Myocyte (in vitro differentiated cells): ENCODE measurements at regions not wholly inside any gene's neighbourhood (a gene's known extent, or its start where the extent isn't known, plus 50 kb on each side); places are given as distances from the start of the nearest gene placed in this dataset.
A peak's percentile ranks its signal among the peaks of the same experiment; 100 is the strongest.

Experiments used
- DNase-seq: peaks from one replicate; pipeline ENCODE4 v3.0.0-alpha.2; 2012; ENCODE audit warnings: low read depth

DNA sequence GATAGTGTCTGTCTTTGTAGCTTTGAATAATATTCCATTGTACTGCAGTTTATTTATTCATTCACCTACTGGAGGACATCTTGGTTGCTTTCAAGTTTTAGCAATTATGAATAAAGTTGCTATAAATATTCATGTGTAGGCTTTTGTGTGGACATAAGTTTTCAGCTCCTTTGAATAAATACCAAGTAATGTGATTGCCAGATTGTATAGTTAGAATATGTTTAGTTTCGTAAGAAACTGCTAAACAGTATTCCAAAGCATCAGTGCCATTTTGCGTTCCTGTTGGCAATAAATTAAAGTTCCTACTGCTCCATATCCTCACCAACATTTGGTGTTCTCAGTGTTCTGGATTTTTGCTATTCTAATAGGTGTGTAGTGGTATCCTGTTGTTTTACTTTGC lies 311.7 kb upstream of the FMN2 start:
- DNase-seq = no peak

DNA sequence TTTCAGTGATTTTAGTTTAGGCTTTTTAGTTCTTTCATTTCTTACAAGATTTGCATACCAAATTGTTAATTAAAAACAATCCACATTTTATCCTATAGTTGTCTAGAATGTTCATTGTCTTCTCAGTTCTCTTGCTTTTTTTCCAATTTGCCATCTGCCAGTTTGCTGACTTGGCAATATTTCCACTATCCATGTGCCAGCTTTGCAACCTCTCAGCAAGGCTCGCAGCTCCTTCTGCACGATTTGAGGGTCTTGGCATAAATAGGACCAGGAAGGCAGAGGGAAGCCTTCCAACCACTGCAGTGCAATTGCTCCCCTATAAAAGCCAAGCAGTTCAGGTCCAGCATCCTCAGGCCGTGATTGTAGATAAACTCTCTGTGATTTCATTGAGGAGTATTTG lies 306.8 kb upstream of the FMN2 start:
- no peak for DNase-seq

DNA sequence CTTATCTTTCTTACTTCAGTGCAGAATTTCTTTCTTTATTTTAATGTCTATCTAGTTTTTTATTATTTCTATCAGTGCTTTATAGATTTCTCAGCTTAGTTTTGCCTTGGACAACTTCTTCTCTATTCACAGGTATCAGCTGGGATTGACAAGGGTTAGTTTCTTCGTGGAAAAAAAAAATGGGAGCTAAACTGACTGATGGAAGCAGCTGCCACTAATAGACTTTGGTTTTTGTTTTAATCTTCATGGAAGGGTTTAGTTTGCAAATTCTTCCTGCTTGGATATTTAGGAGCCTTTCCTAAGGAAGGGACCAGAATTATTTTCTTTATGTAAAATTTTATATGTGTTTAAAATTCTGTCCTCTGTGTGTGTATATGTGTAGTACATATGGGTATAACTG lies 306.1 kb upstream of the FMN2 start:
- peak; percentile 51 for DNase-seq

DNA sequence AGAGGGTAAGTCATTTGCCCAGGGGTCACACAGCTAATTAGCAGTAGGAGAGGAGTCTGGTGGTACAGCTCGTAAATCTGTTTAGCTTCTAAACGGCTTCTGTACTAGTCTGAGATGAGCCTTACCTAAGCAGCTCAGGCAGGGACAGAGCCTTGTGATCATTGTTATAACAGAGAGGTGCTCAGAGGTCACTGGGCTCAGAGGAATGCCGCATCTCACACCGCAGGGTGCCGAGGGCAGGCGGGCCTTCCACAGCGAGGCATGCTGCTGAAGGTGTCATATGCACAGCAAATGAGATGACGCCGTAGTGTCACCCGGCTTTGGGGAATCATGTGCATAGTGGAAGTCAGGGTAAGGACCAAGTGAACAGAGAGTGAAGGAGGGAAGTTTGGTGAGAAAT lies 305.2 kb upstream of the FMN2 start:
- no peak for DNase-seq

DNA sequence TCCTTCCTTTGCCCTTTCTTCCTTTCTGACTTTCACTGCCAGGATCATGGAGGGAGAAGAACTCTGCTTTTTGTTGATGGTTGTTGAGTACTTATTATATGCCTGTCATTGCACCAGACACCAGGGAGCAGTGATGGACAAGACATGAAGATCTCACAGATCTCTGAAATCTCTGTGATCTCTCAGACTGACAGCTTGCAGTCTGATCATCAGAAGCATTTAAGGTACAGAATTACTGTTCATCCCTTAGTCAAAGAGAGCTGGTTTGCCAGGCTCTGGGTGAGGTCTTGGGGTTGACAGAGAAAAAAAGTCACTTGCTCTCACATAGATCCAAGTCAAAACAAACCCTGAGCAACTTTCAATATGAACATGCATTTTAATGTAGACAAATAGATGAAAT lies 299.5 kb upstream of the FMN2 start:
- no peak for DNase-seq

DNA sequence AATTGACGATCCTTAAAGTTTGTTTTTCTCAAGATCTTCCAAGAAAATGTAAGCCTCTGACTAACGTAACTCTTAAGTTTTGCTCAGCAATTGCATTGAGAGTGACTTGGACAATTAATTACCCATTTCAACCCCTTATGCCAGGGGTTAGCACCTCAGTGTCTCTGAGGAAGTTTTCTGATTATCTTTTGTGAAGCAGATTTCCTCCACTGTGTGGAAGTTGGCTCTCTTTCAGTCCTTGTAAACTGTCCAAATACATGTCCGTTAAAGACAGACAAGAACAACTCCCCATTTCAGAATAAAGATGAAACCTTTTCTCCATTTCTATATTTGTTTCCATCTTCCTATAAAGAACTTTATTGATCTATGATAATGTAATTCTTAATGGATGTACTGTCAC lies 296.4 kb upstream of the FMN2 start:
- DNase-seq = no peak

DNA sequence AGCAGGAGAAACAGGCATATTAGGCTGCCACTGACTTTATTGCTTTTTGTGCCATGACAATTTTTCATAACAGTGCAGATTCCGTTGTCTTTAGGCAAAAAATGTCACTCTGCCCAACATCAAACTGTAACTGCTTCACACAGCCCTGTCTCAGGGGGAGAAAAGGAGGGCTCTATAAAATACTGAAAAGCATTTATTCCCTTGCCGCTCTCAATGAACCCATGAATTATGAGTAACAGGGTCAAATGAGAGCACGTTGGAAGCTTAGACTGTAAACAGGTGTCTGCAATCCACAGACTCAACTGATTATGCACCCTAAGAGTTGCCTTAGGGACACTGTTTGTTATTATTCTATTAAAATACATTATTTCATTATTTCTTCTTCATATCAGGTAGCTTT lies 292.1 kb upstream of the FMN2 start:
- no peak for DNase-seq

DNA sequence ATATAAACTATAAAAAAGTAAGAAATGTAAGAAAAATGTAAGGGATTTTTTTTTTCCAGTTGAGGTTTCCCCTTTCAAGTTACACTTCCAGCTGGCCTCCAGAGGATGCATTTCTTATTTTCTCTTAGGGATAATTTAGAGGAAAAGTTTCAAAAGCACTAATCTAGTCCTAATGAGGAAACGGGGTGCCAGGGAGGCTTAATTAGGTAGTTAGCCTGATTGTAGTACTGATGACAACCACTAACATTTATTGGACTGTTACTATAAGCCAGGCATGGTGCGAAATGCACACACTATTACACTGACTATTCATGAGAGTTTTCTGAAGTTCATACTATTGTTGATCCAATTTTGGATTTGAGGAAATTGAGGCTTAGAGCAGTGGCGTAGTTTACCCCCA lies 290.8 kb upstream of the FMN2 start:
- no peak for DNase-seq

DNA sequence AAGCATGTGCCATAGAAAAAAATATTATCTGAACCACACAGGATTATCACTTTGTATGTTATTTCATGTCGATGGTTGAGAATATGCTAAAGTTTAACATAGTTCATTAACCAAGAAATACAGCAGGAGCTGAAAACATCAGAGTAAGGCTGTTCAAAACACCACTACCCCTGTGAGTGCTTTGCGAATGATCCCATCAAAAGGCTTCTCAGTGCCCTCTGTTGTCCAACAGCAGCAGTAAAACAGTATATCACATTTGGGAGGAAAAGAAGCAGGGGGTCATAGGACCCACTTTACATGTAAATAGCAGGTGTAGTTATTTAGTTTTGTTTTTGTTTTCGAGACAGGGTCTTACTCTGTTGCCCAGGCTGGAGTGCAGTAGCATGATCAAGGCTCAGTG lies 289.4 kb upstream of the FMN2 start:
- DNase-seq = no peak

DNA sequence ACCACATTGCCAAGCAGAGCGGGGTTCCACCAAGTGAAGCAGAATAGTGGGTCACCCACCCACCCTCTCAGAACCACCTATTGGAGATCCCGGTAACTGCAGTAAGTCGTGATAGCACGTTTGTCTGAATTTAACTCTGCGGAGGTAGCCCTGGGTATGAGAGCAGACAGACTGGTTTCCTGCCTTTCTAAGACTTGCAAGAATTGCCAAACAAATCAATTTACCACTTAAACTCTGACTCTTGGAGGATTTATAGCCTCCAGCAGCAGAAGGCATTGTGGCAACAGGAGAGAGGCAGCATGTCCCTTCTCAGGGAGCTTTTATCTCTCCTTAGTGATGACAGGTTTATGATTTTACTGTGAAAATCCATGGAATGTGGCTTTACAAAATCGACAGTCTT lies 287.9 kb upstream of the FMN2 start:
- no peak for DNase-seq

DNA sequence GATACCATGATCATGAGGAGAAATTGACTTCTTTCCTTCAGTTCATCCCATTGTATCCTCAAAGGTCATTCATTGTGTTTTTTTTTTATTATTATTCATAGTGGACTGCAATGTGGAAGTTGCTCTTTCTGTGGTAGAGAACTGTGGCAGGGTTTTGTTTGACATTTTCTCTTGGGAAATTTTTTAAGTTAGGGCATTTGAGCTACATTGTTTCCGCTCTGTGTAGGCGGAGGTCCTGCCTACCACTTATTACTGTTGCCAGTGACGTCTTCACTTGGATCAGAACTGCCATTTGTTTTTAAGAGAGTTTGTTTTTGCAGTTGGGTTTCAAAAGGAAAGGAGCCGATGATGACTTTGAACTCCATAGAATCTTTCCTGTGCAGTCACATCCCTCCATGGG lies 287.4 kb upstream of the FMN2 start:
- DNase-seq = no peak

DNA sequence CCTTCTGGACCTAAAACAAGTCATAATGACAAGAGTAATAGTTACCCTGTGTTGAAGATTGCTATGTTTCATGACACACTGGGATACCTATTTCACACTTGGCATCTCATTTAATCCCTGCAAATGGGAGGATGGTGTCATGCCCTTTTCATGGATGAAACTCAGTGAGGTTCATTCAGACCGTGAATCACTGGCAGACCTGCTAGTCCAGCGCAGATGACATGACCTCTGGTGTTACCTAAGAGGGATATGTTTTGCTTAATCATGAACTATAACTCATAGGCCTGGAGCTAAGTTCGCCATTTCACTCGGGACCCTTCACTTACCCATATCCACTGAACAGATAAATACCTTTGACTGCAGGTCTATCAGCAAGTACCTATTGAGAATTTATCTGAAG lies 286.6 kb upstream of the FMN2 start:
- DNase-seq = no peak

DNA sequence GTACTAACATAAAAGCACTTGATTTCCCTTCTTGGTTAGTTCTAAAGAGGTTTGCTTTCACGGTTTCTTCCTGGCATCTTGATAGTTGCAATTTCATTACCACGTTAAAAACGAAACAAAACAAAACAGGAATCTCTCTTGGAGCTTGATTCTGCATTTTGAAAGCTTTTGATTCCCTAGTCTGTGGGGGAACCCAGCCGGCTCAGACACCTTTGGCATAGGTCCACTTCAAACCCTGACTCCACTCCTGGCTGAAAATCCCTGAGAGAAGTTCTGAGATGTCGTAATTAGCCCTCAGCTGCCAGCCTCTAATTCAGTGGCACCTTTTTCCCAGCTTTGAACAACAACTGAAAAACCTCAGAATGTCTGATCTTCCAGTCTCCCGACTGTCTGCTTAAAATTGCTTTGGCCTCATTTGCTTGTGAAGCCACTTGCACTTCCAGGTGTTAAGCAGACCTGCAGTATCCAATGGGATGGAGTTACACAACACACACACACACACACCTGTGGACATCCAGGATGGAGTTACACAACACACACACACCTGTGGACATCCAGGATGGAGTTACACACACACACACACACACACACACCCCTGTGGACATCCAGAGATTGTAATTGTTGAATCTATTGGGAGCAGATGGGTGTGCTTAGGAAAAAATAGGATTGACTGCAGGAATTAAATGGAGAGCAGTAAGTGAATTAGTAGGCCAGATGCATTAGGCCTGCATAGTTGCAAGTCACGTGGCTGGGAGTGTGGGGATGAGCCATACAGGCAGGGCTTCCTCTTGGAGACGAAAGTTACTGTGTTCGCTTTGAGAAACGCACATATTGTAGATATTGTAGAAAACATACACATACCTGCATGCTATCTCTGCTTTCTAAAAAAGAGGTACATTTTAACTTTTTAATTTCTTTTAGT lies 285.6 kb upstream of the FMN2 start:
- peak; percentile 49 for DNase-seq

DNA sequence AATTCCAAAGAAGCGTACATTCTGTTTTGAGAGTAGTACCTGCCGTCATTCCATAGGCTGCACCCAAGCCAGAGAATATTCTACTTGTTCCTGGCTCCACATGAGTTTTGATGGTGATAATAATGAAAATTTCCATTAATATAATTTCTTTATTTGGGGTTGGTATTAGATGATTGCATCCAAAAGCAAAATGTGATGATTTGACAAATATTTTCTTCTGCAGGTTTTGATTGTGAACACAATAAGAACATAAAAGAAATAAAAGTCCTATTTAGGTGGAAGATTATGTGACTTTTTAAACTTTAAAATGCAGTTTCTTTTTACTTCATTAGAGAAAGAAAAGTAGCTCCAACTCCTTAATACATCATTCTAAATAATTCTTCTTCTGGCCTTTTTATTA lies 284.8 kb upstream of the FMN2 start:
- DNase-seq = no peak

DNA sequence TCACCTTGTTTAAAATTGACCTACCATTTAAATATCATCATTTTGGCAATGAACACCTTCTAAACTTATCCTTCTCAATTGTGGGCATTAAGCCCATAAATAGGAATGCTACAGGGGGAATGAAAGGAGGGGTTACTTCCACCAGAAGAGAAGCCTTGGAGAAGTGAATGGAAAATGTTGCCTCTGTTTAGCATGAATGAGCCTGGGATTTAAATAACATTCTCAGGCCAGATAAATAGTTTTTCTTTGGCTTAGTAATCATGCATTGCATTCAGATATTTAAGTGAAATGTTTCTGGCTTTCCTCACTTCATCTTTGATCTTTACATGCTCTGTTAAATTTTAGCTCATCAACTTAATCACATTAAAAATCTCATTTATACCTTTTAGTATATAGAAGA lies 284.3 kb upstream of the FMN2 start:
- no peak for DNase-seq

DNA sequence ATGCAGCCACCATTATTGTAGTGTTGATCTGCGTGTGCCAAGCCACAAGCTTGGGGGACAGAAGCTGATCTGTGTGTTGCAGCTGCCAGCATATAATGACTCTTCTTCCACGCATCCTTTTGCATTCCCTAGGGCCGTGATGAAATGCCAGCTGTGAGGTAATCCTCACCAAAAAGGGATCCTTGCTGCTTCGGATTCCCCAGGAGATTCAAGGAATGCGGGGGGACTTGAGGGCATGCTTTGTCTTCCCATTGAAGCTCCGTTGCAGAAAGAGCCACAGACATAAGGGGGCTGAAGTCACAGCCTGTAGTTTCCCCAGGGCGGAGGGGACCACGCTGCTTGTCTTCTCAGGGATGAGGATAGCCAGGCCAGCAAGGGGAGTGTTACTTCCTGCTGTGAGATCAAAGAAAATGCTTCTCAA lies 281.6 kb upstream of the FMN2 start:
- DNase-seq = peak; percentile 98

DNA sequence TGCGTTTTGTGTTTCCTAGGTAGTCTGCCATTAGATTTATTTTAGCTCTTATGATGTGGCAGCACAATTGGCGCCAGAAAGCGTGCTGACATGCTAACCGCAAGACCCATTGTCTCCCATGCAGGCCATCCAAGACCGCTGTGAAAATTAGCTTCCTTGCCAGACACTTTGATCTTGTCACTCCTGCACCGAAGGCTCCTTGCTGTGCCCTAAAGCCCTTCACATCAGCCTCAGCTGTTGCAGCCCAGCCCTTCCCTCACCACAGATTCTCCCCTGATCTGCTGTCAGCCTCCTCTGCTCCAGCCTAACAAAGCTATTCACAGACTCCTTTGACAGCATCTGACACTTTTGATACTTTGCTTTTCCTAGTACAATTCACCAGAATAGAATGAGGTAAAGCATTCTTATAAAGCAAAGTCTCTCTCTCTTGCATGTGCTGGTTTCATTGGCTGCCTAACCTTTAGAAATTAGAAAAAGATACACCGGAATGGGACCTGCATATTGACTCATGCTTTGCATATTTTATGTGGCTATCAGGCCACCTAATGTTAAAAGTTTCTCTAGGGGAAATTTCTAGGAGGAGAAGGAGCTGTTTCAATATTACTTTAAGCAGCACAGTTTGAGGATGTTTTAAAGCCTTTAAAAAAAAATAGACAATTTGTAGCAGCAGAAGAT lies 280.3 kb upstream of the FMN2 start:
- DNase-seq = peak; percentile 99

DNA sequence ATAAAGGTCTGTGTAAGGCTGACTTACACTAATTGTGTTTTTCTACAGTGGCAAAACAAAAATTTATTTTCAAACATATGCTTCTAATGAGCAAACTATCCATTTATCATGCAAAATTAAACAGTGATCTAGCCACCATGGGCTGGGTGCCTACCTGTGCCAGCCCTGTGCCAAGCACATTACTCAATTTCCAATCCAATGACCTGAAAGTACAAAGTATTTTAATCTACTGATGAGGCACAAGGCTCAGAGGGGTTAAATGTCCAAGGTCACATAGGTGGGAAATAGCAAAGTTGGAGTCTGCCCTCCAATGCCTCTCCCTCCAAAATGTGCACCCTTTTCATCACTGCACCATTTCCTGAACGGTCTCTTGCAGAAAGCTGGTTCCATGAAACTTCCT lies 279.1 kb upstream of the FMN2 start:
- no peak for DNase-seq

DNA sequence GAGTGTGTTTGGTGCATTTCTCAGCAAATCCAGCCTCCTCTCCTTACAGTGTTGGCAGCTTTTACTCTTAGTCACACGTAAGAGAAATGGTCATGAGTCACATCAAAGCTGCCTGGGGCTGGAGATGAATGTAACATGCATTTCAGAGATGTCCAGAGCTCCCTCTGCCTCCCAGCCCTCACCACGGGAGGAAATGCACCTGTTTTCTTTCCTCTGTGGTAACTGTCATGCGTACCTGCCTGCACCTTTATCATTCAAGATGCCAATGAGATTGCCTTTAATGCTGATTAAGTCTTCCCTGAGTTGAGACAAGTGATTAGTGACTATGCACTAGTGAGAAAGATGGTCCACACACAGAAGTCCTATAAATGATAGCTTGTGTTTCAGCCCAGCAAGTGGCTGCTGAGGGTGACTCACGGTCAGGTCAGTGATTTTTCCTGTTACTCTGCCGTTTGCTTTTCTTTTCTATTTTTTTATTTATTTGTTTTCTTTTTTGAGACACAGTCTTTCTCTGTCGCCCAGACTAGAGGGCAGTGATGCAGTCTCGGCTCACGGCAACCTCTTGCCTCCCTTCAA lies 277.3 kb upstream of the FMN2 start:
- DNase-seq = peak; percentile 92

DNA sequence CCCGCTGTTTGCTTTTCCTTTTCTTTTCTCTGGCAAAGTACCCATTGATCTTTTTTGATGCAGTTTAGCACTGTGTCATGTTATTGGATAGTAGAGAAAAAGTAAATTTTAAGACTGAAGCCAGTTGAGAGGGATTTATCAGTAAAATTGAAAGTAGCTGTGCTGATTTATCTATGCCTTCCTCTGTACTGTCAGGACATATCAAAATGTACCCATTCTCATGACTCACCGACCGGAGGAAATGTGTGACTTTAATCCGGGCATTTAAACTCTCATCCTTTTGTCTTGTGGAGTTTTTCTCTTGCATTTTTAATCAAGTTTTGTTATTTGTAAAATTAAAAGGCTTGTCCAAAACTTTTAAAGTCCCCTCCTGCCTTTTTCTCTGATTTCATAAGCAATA lies 276.6 kb upstream of the FMN2 start:
- no peak for DNase-seq

DNA sequence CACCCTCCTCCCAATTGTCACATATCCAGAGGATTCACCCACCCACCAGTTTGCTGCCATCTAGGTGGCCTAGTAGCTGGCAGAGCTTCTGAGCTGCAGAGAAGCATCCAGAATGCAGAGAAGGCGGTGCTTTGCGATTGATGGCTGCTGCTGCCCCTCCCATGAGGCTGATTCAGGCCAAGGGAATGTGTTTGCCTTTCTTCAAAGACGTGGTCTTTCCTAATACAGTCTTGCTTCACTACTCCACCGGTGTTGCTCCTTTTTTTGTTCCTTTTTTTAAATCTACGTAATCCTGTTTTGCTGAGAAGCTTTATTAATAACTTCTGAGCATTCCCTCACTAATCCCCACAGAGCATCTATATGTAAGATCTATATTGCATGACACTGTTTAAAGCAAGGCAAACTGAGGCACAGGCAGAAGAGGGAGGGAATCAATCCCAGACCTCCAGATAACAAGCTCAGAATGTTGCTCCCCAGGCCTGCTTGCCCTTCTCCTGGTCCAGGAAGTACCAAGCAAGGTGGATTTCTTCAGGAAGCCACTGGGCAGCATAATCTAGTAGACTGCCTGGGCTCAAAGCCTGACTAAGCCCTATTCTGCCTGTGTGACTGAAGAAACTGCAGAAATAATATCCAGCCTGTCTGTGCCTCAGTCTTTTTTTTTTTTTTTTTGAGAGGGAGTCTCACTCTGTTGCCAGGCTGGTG lies 275.5 kb upstream of the FMN2 start:
- peak; percentile 82 for DNase-seq

DNA sequence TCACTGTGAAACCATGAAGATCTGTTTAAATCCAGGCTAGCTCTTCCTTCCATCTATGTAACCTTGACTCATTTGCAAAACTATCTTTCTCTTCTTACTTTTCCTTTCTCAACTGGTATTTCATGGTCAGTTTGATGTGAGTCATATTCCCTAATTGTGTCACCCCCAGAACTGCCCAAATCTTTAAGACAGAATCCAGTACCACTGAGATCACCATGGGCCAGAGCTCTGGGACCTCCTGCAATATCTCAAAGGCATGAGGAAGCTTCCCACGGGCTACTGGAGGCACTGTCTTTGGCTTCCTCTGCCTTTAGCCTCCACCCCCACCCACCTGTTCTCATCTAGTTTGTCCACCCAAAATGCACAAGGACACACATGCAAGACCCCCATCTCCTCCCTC lies 274.4 kb upstream of the FMN2 start:
- DNase-seq = peak; percentile 20
